Kidney tubule cell (primary cell): ENCODE measurements at regions not wholly inside any gene's neighbourhood (a gene's known extent, or its start where the extent isn't known, plus 50 kb on each side); places are given as distances from the start of the nearest gene placed in this dataset.

ENCODE experiments used
- DNase-seq: peaks from one replicate; pipeline ENCODE4 v3.0.0-alpha.2; 2018; ENCODE audit warnings: low spot score

DNA sequence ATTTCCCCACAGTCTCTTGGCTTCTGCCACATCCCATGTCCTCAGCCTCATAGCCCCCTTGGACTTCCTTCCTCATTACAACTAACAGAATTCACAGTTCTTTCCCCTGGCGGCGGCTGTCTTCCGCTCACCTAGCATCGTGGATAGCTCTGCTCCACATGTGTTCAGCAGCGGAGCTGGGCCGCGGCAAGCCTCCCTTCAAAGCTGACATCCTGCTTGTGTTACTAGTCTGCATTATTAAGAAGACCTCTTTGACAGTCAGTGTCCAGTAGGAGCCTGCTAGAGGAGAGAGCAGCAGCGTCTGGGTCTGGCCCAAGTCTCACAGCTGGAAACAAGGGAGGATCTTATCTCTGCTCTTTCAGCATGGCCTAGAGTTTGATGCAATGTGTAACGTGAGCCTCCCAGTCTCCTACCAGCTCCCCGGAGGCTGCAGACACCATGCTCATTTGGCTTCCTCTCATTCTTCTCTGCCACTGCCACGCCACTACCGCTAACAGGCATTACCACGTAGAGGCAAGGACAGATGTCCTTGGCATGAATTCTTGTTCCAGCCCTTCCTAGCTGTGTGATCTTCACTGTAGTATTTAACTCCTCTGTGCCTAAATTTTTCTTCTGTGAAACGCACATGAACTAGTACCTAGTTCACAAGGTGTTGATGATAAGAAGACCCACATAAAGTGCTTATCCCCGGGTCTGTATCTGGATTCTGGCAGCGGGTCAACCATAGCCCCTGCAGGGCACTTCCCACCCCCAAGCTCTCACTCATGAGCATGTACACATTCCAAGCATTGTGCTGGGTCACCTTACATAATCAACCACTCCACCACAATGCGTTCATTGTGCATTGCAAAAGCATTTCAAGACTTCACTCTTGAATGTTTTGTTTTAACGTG is 107.1 kb upstream of the BACH2 start:
- peak; percentile 38 for DNase-seq

DNA sequence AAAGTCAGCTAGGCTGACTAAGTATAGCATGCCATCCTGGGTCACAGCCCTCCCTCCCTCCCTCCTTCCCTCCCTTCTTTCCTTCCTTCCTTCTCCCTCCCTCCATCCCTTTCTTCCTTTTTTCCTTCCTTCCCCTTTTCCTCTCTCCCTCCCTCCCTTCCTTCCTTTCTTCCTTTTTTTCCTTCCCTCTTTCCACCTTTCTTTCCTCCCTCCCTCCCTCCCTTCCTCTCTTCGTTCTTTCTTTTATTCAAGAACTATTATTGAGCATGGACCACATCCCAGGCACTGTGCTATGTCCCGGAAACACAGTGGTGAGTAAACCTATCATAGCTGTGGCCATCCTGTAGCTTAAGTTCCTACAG is 106.2 kb upstream of the BACH2 start:
- DNase-seq: no peak

DNA sequence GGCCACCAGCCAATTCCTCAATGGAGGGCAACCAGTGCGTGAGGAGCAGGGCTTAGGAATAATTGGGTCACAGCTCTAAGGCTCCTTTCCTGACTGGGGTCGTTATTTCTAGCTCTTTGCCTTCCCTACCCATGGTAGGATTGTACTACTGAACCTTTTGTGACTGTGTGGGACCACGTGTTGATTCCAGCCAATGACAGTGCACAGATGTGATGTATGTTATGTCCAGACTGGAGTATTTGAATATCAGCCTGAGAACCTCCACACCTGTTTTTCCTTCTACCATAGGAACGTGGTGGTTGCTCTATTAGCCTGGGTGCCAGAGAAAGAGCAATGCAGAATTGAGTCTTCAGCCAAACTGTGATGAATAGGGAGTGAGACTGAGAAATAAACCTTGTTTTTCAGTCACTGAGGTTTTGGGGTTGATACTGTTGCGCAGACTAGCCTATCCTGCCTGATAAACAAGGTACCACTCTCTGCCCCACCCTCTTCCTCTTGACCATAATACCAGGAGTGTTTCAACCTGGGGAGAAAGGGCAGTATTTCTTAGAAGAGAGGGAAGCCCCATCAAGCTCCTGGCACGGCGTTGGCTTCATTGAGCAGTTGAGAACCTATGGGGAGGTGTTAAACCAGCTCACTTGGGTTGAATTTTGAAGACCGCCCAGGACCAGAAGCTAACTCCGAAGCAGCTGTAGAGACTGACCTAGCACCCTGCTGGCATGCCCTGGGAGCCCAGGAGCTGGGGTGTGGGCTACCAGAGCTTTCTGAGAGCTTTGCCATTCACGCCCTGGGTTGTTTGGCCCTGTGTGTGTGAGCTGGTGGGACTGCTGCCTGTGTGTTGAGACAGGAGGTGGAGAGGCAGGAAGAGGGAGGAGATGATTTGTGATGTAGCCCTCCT is 105.5 kb upstream of the BACH2 start:
- DNase-seq: peak; percentile 23

DNA sequence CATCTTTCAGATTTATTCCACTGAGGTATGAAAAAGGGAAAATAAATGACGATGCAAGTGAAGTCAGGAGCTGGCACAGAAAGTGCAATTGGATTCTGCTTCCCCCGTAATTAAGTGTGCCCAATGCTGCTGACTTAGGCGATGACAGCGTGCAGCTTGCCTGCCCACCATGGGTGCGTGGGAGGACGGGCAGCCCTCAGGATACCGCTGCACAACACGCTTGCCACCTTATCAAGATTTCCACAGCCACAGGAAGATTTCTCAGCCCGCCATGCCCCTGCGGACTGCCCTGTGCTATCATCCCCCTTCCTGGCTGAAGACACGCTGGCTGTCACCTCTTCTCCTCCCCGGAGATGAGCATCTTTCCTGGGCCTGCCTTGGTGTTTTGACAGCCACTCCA is 103.3 kb upstream of the BACH2 start:
- DNase-seq: no peak

DNA sequence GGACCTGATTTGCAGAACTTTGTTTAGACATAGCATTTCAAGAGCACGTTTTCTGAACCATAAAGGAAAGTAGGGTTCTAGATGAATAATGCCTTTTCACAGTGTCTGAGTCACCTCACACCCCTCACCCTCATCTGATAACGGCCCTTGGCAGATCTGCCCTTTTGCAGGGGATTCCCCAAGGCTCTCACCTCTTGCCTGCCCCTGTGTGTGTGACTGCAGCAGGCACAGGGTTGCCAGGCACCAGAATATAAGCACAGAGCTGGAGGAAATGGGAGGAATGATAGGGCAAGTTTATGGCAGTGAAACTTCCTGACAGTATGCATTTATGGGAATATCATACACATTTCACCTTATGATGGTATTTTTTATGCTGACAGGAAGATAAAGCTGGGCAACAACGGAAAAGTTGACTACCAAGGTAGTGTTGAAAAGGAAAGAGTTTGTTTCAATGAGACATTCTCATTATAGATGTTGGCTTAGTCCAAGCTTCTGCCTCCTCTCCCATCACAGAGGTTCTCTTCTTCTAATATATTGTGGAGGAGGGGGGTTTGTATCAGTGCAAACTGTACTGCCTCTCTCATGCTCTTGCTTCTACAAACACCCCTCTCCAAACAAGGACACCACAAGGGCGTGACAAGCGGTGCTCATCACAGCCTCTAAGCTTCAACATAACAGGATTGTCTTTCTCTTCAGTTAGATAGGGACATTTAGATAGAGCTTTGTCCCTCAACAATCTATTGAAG is 101.5 kb upstream of the BACH2 start:
- peak; percentile 85 for DNase-seq

DNA sequence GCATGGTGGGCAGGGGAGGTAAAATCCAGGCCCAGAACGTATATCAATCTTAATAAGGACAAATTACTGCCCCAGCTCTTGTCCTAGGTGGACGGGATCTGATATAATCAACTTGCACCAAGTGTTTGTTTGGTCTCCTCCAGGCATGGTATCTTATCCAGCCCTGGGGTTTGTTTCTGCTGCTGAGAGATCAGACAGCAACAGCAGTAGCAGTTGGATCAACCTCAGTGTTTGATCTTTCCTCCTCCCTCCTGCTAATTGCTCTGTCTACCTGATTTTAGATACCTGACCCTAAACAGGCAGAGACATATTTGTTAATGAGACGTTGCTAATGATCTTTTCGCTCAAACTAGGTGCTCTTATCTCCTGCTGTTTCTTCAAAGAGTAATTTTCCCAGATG is 100.4 kb upstream of the BACH2 start:
- DNase-seq: no peak

DNA sequence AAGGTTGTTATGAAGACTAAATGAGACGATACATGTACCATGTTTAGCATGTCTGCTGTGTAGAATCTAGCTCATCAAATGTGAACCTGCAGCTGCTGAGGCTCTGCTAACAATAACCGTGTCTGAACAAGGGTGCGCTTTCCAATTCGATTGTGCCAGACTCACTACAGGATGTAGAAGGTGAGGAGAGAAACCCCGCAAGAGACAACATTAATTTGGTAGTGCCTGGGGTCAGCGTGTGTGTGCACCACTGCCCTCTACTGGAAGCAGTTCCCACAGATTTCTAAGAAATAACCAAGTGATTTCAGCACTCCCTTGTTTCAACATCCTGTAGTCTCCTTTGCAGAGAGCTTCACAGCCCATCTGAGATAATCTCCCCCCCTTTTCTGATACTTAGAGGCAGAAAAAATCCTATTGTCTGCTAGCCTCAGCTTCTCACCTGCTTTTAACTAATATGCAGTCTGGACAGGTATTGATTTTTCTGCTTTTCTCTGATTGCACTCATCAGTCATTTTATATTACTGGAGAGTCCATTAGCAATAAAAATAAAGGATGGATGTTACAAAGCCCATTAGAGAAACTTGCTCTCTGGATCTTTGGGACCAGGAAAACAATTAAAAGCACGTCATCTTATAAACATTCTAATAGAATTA is 96.7 kb upstream of the BACH2 start:
- peak; percentile 63 for DNase-seq

DNA sequence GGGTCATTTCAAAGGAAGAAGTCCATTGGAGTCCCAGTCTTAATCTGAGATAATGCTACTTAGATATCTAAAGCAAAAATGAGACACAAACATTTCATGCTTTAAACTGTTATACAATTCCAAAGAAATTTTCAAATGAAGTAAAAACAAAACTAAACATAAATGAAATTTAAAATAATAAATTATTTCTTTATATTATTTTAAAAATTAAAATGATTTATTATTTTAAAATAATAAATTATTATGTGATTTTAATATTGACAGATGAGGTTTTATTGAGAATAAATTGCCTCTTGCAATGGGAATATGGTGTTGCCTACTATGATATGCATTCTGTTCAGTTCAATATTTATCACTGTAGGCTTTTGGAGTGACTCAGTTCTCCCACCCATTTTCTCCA is 93.7 kb upstream of the BACH2 start:
- DNase-seq: no peak

DNA sequence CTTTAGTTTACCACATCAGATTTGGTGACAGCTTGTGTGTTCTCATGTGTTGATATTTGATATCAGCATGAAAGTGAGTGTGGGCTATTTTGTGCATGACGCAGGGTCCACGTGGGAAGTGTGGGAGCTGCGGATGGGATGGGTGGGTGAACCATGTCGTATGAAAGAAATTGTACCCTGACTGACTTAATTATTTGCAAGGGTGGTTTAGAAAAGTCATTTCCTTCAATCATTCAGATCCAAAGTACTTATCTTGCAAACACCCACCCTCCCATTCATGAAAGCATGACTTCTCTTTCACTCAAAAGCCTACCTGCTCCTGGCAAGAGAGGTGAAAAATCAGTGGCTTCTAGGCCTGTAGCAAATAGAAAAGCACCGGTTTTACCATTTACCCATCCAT is 91.8 kb upstream of the BACH2 start:
- DNase-seq: no peak

DNA sequence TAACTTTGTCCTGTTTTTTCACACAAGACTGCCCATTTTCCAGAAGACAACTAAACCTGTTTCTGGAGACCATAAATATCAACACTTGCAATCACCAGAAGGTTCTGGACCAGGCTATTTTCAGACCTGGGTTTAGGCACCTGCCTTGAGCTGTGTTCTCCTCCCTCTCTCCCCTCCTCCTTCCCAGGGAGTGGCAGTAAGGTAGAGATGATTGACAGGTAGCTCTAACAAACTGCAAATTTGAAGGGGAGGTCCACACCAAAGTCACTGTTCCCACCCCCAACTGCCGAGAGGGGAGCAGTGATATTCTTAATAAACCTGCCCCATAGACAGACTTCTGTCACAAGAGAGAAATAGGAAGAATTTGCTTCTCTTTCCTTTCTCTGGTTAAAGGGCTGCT is 91.2 kb upstream of the BACH2 start:
- DNase-seq: no peak

DNA sequence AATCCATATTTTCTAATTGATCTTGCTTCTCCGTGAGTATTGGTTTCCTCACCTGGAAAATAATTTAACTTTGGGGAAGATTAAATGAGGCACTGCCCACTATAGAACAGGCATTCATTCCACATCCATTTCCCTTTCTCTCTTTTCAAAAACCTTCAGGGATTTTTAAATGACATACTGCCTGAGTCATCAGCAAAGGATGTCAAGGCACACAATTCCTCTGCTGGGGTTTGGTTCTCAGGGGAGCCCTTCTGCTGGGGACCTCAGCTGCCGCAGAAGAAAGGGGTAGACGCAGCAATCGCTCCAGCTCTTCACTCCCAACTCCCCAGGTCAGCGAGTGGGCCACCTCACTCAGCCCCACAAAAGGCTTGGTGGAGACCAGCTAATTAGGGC is 90.7 kb upstream of the BACH2 start:
- no peak for DNase-seq

DNA sequence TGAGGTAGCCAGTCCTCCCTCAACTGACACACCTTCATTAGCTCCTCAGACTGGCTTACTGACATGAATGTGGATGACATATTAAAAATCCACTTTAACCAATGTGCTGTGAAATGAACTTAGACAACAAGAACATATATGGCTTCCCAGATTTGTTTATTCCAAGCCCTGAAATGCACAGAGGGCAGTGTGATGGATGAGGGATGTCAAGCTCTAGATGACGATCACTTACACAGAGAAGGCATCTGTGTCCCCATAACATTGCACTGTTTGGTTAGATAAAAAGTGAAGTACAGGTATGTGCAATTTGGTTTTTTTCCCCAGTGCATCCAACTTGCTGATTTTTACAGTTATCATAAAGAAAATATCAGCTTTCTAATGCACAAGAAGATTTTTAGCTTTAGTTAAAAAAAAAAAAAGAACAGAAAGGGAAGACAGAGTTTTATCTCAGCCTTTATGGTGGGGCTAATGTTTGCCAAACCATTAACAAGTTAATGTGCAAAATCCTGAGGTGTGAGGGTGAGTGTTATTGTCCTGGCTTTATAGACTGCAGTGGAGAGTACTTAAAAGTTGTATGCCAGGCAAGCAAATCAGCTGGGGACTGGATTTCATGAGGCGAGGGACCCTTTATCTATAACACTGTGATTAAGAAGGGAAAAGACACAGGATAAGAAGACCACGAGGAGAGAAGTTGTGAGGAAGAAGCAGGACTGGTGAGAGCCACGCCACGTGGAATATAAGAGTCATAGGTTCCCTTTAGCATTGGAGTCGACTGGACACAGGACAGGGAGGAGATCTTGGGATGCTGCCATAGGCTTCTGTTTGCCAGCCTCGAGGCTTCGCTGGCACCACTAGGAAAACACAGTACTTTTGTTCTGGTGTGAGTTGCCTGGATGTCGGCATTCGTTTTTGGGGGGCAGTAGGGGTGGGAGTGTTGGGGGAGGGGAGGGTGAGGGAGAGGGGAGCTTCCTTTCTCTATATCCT is 90.0 kb upstream of the BACH2 start:
- no peak for DNase-seq

DNA sequence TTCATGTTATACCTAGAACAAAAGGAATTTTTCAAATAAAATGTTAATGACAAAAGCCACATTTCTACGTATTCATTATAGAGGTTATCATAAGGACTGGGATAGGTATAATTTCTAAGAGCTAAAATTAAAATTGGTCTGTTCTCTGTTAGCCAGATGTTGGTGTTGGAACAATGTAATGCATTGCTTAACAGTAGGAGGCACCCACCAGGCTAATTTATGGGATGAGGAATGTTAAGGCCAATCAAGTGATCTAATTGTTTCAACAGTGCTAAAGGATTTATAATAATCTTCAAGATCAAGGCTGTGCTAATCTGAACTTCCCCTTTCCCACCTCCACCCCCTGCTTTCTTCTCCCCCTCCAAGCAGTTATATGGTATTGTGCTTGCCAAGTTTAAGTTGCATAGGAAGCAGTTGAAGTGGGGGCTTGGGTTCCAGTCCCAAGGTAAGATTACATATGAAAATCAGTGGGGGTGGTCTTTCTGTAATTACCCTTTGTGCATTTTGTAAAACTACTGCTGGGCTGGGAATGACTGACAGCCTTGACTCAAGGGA is 89.2 kb upstream of the BACH2 start:
- no peak for DNase-seq

DNA sequence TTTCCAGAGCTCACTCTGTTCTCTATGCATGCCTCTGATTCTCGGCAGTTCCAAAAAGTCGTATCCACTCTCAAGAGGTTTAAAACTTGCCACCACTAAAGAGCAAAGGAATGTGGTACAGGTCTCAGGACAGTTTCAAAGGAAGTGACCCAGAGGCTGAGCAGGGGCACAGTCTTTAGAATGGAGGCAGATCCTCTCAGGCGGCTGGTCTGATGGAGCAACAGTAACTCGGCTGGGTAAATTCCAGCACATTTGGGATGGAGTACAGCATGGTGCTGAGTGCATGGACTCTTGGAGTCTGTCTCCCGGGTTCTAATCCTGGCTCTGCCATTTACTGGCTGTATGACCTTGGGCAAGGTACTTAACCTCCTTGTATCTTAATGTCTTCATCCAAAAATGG is 88.1 kb upstream of the BACH2 start:
- no peak for DNase-seq

DNA sequence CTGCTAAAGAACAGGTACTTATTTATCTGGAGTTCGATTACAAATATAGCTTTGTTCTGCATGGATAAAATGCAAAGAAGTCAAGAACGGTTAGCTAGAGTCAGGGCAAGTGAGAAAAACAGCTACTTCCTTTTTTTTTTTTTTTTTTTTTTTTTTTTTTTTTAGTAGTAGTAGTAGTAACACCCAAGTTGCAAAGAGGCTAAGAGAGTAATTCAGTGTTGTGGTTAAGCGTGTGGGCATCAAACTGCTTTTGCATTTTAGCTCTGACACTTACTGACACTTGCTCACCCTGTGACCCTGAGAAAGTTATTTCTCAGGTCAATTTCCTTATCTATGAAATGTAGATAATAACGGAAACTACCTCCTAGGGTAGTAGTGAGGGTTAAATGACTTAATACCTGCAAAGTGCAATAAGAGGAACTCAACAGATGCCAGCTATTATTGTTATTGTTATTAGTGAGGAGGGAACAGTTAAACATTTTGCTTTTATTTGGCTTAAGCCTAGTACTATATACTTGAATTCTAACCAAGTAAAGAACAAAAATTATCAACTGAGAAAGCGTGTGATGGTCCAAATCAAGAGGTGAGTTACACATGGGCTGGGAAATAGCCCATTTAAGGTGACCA is 86.7 kb upstream of the BACH2 start:
- DNase-seq: no peak

DNA sequence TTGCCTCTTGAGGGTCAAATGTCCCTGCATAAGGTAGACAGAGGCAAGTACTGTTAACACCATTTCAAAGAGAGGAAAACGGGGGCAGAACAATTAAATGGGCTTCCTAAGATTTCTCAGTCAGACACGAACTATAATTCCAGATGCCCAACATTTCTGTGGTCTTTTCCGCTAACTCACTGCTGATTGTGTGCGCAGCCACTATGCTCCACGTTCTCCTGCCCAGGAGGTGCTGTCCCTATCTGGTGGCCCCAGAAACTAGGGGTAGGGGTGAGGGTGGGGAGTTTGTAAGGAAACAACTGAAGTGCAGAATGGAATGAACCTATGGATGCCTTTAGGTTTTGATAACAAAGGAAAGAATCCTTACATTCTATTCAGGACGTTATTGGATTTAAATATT is 86.1 kb upstream of the BACH2 start:
- no peak for DNase-seq

DNA sequence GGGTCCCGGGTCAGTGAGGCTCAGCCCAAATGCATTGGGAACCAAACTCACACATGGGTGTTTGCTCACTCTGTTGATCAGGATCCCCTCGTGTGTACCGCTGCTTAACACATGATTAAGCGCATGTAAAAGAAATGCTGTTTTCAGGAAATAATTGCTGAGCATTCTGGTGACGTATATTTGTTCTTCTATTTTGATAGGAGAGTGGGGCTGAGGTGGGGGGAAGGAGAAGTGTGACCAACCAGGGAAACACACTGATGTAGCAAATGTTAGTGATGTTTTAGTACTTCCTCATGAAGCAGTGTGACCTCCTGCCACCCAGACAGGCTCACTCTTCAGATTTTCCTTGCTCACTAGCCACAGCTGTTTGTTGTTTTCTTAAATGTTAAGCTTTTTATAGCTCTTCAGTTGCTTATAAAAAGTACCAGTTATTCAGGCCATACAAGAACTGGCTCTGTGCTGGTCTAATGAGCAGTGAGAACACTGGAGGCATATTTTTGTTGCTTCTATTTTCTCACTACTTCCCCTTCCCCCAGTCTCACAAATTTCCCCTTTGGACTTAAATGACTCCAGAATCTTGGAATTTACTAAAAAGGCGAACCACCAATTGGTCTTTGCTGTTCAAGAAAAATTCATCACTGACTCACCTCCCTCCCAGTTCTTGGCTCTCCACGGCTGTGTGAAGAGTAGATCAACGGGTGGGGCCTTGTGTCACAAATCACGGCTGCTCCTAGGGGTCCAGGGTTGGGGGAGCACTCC is 79.2 kb upstream of the BACH2 start:
- peak; percentile 82 for DNase-seq

DNA sequence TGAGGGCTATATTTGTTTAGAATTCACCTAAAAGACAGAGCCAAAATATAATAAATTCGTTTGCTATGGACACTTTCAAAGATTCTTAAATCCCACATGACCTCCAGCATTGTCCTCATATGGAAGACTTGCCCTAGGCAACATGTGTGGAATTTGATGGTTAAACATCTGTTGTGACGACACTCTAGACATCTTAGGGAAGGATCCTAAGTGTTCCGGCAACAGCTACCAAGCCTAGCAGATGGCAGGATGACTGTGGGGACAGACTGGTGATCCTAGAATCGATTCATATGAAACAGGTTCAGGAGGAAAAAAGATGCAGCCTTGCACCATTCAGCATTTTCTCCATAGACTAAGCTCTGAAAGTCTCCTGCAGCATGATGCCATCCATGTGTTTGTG is 77.6 kb upstream of the BACH2 start:
- DNase-seq: no peak

DNA sequence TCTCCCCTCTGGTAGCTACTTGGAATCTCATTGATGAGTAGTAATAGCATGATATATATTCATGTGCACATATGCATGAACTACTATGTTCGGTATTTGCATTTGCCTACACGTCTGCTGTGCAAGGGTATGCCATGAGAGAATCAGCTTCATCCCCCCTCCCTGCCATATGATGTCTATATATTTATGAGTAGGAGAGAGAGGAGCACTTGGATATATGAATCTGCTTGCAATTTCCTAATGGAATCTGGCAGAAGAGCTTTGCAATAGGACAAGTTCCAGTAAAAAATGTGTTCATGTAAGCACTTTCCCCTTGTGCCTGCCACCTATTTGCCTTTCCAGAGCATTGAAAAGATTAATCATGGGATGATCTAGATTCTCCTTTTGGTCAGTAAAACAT is 76.2 kb upstream of the BACH2 start:
- DNase-seq: no peak
